IMR-90 (cell line): ENCODE measurements at regions not wholly inside any gene's neighbourhood (a gene's known extent, or its start where the extent isn't known, plus 50 kb on each side); places are given as distances from the start of the nearest gene placed in this dataset.

ENCODE experiments used
- ATAC-seq: fragments of 200-7000 bp; cut with Tn5 transposase; 2 replicates; pipeline ENCODE4 v1.9.1; 2020; ENCODE audit warnings: low read depth, mild to moderate bottlenecking, moderate library complexity
- BruUV-seq: library from RNA; stranded (reverse); fragments of 400-500 nt; replicated peaks from 2 replicates; lab custom pipeline; 2021; lab: Mats Ljungman, UMichigan
- CTCF ChIA-PET: fragments of 300-600 bp; formaldehyde crosslinking; extraction: SDS; loops from one replicate; lab custom pipeline; 2021; ENCODE audit warnings: antibody characterized with exemption; lab: Yijun Ruan, JAX
- POLR2A ChIA-PET: fragments of 300-600 bp; sonication (Branson Sonifier 250); formaldehyde crosslinking; loops from one replicate; lab custom pipeline; 2022; ENCODE audit warnings: antibody characterized with exemption; ENCODE audit not compliant: unreplicated experiment; lab: Charles Lee
- DNase-seq: peaks from one replicate; pipeline ENCODE4 v3.0.0; 2013
- H2AFZ ChIP-seq: replicated peaks from 2 replicates; pipeline ENCODE3; 2013; ENCODE audit warnings: low read length, mild to moderate bottlenecking; ENCODE audit not compliant: poor library complexity
- H2AK5ac ChIP-seq: 2 replicates; pipeline ENCODE4 v1.6.1; 2013; ENCODE audit warnings: low read depth, low read length, inconsistent platforms
- H2AK9ac ChIP-seq: replicated peaks from 2 replicates; pipeline ENCODE3; 2013; ENCODE audit warnings: mild to moderate bottlenecking, low read depth, low read length, moderate library complexity; ENCODE audit not compliant: poor library complexity
- H2BK120ac ChIP-seq: 2 replicates; pipeline ENCODE4 v1.6.1; 2013; ENCODE audit warnings: low read depth, low read length, inconsistent platforms
- H2BK15ac ChIP-seq: 3 replicates; pipeline ENCODE4 v1.6.1; 2013; ENCODE audit warnings: low read depth, low read length, inconsistent platforms
- H2BK20ac ChIP-seq: 2 replicates; pipeline ENCODE4 v1.6.1; 2013; ENCODE audit warnings: low read depth, mild to moderate bottlenecking, inconsistent platforms, low read length, moderate library complexity
- H2BK5ac ChIP-seq: 2 replicates; pipeline ENCODE4 v1.6.1; 2013; ENCODE audit warnings: mild to moderate bottlenecking, low read depth, low read length, inconsistent platforms; ENCODE audit not compliant: poor library complexity, severe bottlenecking
- H3K14ac ChIP-seq: replicated peaks from 2 replicates; pipeline ENCODE4 v1.6.1; 2013; ENCODE audit warnings: low read depth, low read length, inconsistent platforms
- H3K18ac ChIP-seq: 2 replicates; pipeline ENCODE4 v1.6.1; 2013; ENCODE audit warnings: low read depth, low read length, control low read depth
- H3K23ac ChIP-seq: 2 replicates; pipeline ENCODE4 v1.6.1; 2013; ENCODE audit warnings: low read depth, low read length, inconsistent platforms
- H3K27ac ChIP-seq: 2 replicates; pipeline ENCODE4 v1.5.1; 2013; ENCODE audit warnings: mild to moderate bottlenecking, control low read depth, low read length; ENCODE audit not compliant: insufficient read depth
- H3K27me3 ChIP-seq: 2 replicates; pipeline ENCODE4 v1.6.1; 2013; ENCODE audit warnings: low read length; ENCODE audit not compliant: control insufficient read depth, insufficient read depth
- H3K36me3 ChIP-seq: 2 replicates; pipeline ENCODE4 v1.6.1; 2013; ENCODE audit warnings: low read length, mixed read lengths; ENCODE audit not compliant: control insufficient read depth, insufficient read depth
- H3K4ac ChIP-seq: 2 replicates; pipeline ENCODE4 v1.6.1; 2013; ENCODE audit warnings: low read depth, low read length, inconsistent platforms
- H3K4me1 ChIP-seq: 2 replicates; pipeline ENCODE4 v1.6.1; 2013; ENCODE audit warnings: low read length, mixed read lengths; ENCODE audit not compliant: control insufficient read depth, insufficient read depth
- H3K4me2 ChIP-seq: 2 replicates; pipeline ENCODE4 v1.6.1; 2013; ENCODE audit warnings: low read depth, mild to moderate bottlenecking, control low read depth, low read length, moderate library complexity
- H3K4me3 ChIP-seq: 2 replicates; pipeline ENCODE4 v1.5.1; 2013; ENCODE audit warnings: low read depth, mild to moderate bottlenecking, control low read depth, low read length, moderate library complexity; ENCODE audit not compliant: insufficient read depth
- H3K56ac ChIP-seq: 2 replicates; pipeline ENCODE4 v1.6.1; 2013; ENCODE audit warnings: low read length, inconsistent platforms; ENCODE audit not compliant: insufficient read depth; ENCODE audit errors: extremely low read depth
- H3K79me1 ChIP-seq, 2 experiments: 2 replicates each; pipeline ENCODE4 v1.6.1; 2013; ENCODE audit warnings: low read length in 2 of 2, inconsistent platforms in 1 of 2, low read depth in 1 of 2
- H3K9ac ChIP-seq: 2 replicates; pipeline ENCODE4 v1.6.1; 2013; ENCODE audit warnings: low read depth, low read length, control low read depth
- H3K9me1 ChIP-seq: 2 replicates; pipeline ENCODE4 v1.6.1; 2013; ENCODE audit warnings: low read length, inconsistent platforms; ENCODE audit not compliant: insufficient read depth
- H3K9me3 ChIP-seq: 2 replicates; pipeline ENCODE4 v1.6.1; 2013; ENCODE audit warnings: low read length; ENCODE audit not compliant: control insufficient read depth, insufficient read depth
- H4K20me1 ChIP-seq: 2 replicates; pipeline ENCODE4 v1.6.1; 2013; ENCODE audit warnings: low read length, inconsistent platforms; ENCODE audit not compliant: insufficient read depth
- H4K5ac ChIP-seq: 2 replicates; pipeline ENCODE4 v1.6.1; 2013; ENCODE audit warnings: mild to moderate bottlenecking, low read depth, low read length, control low read depth
- H4K8ac ChIP-seq, 2 experiments: 2 replicates each; pipeline ENCODE4 v1.6.1; 2013; ENCODE audit warnings: low read depth in 2 of 2, low read length in 2 of 2, control low read depth in 1 of 2, inconsistent platforms in 1 of 2
- H4K91ac ChIP-seq: 2 replicates; pipeline ENCODE4 v1.6.1; 2013; ENCODE audit warnings: low read depth, low read length, inconsistent platforms; ENCODE audit not compliant: insufficient read depth
- BHLHE40 ChIP-seq: fragments of 150-350 bp; IDR thresholded peaks from 2 replicates; pipeline ENCODE4 v1.6.1; 2016; ENCODE audit warnings: mild to moderate bottlenecking, low read depth, low read length
- CEBPB ChIP-seq: IDR thresholded peaks from 2 replicates; pipeline ENCODE4 v1.6.1; 2012; ENCODE audit warnings: low read depth, low read length, improper control_type of control experiment
- CHD1 ChIP-seq: IDR thresholded peaks from 2 replicates; pipeline ENCODE4 v1.6.1; 2012; ENCODE audit warnings: low read depth, low read length, improper control_type of control experiment
- CTCF ChIP-seq: conservative IDR thresholded peaks from 2 replicates; pipeline ENCODE4 v1.5.1; 2012; ENCODE audit warnings: mild to moderate bottlenecking, low read depth, low read length, improper control_type of control experiment
- FOS ChIP-seq: fragments of 150-350 bp; IDR thresholded peaks from 2 replicates; pipeline ENCODE4 v1.6.1; 2016; ENCODE audit warnings: low read depth, low read length
- MAFK ChIP-seq: IDR thresholded peaks from 2 replicates; pipeline ENCODE4 v1.6.1; 2012; ENCODE audit warnings: low read depth, low read length, improper control_type of control experiment
- MAZ ChIP-seq: IDR thresholded peaks from 2 replicates; pipeline ENCODE4 v1.6.1; 2012; ENCODE audit warnings: low read depth, mild to moderate bottlenecking, low read length, improper control_type of control experiment, moderate library complexity, borderline replicate concordance
- MXI1 ChIP-seq: IDR thresholded peaks from 2 replicates; pipeline ENCODE4 v1.6.1; 2012; ENCODE audit warnings: low read depth, mild to moderate bottlenecking, low read length, moderate library complexity, borderline replicate concordance
- NFE2L2 ChIP-seq: fragments of 150-350 bp; IDR thresholded peaks from 2 replicates; pipeline ENCODE4 v1.6.1; 2016; ENCODE audit warnings: low read depth, mild to moderate bottlenecking, low read length
- POLR2A ChIP-seq: IDR thresholded peaks from 2 replicates; pipeline ENCODE4 v1.6.1; 2012; ENCODE audit warnings: mild to moderate bottlenecking, low read depth, low read length
- RAD21 ChIP-seq: IDR thresholded peaks from 2 replicates; pipeline ENCODE4 v1.6.1; 2012; ENCODE audit warnings: low read length, improper control_type of control experiment
- RCOR1 ChIP-seq: IDR thresholded peaks from 2 replicates; pipeline ENCODE4 v1.6.1; 2012; ENCODE audit warnings: mild to moderate bottlenecking, low read length, improper control_type of control experiment; ENCODE audit not compliant: insufficient replicate concordance
- RFX5 ChIP-seq: IDR thresholded peaks from 2 replicates; pipeline ENCODE4 v1.8.0; 2012; ENCODE audit warnings: low read depth, mild to moderate bottlenecking, low read length, moderate library complexity
- SMC3 ChIP-seq: fragments of 150-350 bp; IDR thresholded peaks from 2 replicates; pipeline ENCODE4 v1.6.1; 2016; ENCODE audit warnings: low read depth, mild to moderate bottlenecking, antibody characterized with exemption, low read length, moderate library complexity
- WGBS, 2 experiments: methylation state at CpG; one replicate each; pipeline versions ENCODE4 v1.1.5 to v1.1.7; 2013; ENCODE audit warnings: missing lambda C conversion rate in 2 of 2; ENCODE audit not compliant: insufficient read length in 1 of 2; ENCODE audit errors: extremely low coverage in 2 of 2; 5-methylcytosine and 5-hydroxymethylcytosine counted together
- dilution Hi-C: fragments of 300-500 bp; cut with HindIII; formaldehyde crosslinking; loops from one replicate; pipeline ENCODE4 v1.14.3; 2018; ENCODE audit warnings: low sequenced_read_pairs; ENCODE audit not compliant: unreplicated experiment
- in situ Hi-C: fragments of 300-500 bp; cut with MboI; formaldehyde crosslinking; loops from 3 replicates; pipeline ENCODE4 v1.14.3; 2019; ENCODE audit warnings: low sequenced_read_pairs, inconsistent platforms, mixed read lengths
- intact Hi-C: fragments of 100-400 bp; cut with micrococcal nuclease; formaldehyde crosslinking; loops from 2 replicates; pipeline ENCODE4 v1.10.0; 2022
- TF ChIP-seq, protein P1 (sequence below): fragments of 150-350 bp; IDR thresholded peaks from 2 replicates; pipeline ENCODE4 v1.6.1; 2017; ENCODE audit warnings: mild to moderate bottlenecking, antibody characterized with exemption, low read length, low read depth
- TF ChIP-seq, protein P2 (sequence below): fragments of 150-350 bp; IDR thresholded peaks from 2 replicates; pipeline ENCODE4 v1.6.1; 2016; ENCODE audit warnings: low read depth, mild to moderate bottlenecking, low read length, moderate library complexity, borderline replicate concordance

- no peak overlapping the region for H3K27ac ChIP-seq
- in situ Hi-C loops: no loop called here
- H3K9me3 ChIP-seq: peaks cover 2% of the 10 kb centered on the region; the same call in 1 of the 2 replicates
- TF ChIP-seq RCOR1 (no peak), CHD1 (no peak), MAFK (no peak), RFX5 (no peak), NFE2L2 (no peak), POLR2A (no peak), RAD21 (no peak), MAZ (no peak), MXI1 (no peak), SMC3 (no peak), FOS (no peak), BHLHE40 (no peak), CTCF (no peak), CEBPB (no peak)
- TF ChIP-seq, protein P1, sequence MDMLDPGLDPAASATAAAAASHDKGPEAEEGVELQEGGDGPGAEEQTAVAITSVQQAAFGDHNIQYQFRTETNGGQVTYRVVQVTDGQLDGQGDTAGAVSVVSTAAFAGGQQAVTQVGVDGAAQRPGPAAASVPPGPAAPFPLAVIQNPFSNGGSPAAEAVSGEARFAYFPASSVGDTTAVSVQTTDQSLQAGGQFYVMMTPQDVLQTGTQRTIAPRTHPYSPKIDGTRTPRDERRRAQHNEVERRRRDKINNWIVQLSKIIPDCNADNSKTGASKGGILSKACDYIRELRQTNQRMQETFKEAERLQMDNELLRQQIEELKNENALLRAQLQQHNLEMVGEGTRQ: no peak
- TF ChIP-seq, protein P2, sequence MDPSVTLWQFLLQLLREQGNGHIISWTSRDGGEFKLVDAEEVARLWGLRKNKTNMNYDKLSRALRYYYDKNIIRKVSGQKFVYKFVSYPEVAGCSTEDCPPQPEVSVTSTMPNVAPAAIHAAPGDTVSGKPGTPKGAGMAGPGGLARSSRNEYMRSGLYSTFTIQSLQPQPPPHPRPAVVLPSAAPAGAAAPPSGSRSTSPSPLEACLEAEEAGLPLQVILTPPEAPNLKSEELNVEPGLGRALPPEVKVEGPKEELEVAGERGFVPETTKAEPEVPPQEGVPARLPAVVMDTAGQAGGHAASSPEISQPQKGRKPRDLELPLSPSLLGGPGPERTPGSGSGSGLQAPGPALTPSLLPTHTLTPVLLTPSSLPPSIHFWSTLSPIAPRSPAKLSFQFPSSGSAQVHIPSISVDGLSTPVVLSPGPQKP: no peak
- H4K20me1 ChIP-seq: no peaks in the 10 kb centered on the region
- dilution Hi-C loops: no loop called here
- ATAC-seq (no peak), DNase-seq (no peak)
- H3K4ac ChIP-seq: no peak overlapping the region
- no peak overlapping the region for H3K4me2 ChIP-seq
- H3K14ac ChIP-seq: no peak overlapping the region
- no peaks in the 10 kb centered on the region for H3K79me1 ChIP-seq
- ChIA-PET POLR2A (no interaction called here), CTCF (no interaction called here)
- no peak overlapping the region for H3K18ac ChIP-seq
- H3K23ac ChIP-seq: no peak overlapping the region
- no peak overlapping the region for H4K8ac ChIP-seq
- no peak overlapping the region for H4K5ac ChIP-seq
- no peaks in the 10 kb centered on the region for H3K36me3 ChIP-seq
- no CpG with 5 or more reads among the region's 3 CpGs for WGBS, 2 experiments
- H2AFZ ChIP-seq: no peak overlapping the region
- no peak overlapping the region for H3K4me3 ChIP-seq
- no peak overlapping the region for H2AK5ac ChIP-seq
- no peaks in the 10 kb centered on the region for H3K9me1 ChIP-seq
- no peak overlapping the region for H3K9ac ChIP-seq
- no peak overlapping the region for H2BK20ac ChIP-seq
- H2BK15ac ChIP-seq: no peak overlapping the region
- intact Hi-C loops: no loop called here
- H3K27me3 ChIP-seq: no peaks in the 10 kb centered on the region
- no TSS peak for BruUV-seq
- no peak overlapping the region for H2AK9ac ChIP-seq
- H2BK120ac ChIP-seq: no peak overlapping the region
- H2BK5ac ChIP-seq: no peak overlapping the region
- no peak overlapping the region for H3K56ac ChIP-seq
- no peaks in the 10 kb centered on the region for H3K4me1 ChIP-seq
- no peak overlapping the region for H4K91ac ChIP-seq
These were observed 1378.7 kb upstream of the PRR20A start for GRCh38 chr13:55761986-55762385.
